ENCODE measurements at regions not wholly inside any gene's neighbourhood (a gene's known extent, or its start where the extent isn't known, plus 50 kb on each side); places are given as distances from the start of the nearest gene placed in this dataset.

GRCh38 chr5:54646356-54647101 is 129.0 kb downstream of the SNX18 start:
- no peaks in the 10 kb centered on the region for H3K36me3 Mint-ChIP-seq
- Histone ChIP-seq H3K4me3 (ENCODE audit: low read length in 2 of 2) (peak overlapping the region; percentile 31 to 50), H3K36me3 (ENCODE audit: insufficient read depth, low read length) (no peaks in the 10 kb centered on the region), H3K4me1 (ENCODE audit: insufficient read depth, low read length) (peaks cover 53% of the 10 kb centered on the region), H3K27me3 (ENCODE audit: insufficient read depth, low read length) (no peaks in the 10 kb centered on the region), H3K9me3 (ENCODE audit: control insufficient read depth in 1 of 2, low read length in 2 of 2) (no peaks in the 10 kb centered on the region), H3K27ac (ENCODE audit: low read depth, low read length) (peak overlapping the region; percentile 30)
- intact Hi-C loops (cut with micrococcal nuclease): loop anchor here (1.0 to 10.0 kb wide), 4 partner anchors 36 to 198 kb away; partner anchors contain the start of gene SNX18
- peaks cover 38 to 64% (median 53%) of the 10 kb centered on the region in 4 donors for H3K4me1 Mint-ChIP-seq
- ChIA-PET POLR2A (ENCODE audit: partially characterized antibody) (interaction anchor here (0.6 to 4.2 kb wide), 19 partner anchors 9 to 128 kb away, joined by 3 to 61 read pairs (median 6); partner anchors contain the start of gene SNX18), CTCF (ENCODE audit: partially characterized antibody) (interaction anchor here (0.7 to 3.6 kb wide), 7 partner anchors 9 to 198 kb away, joined by 3 to 22 read pairs (median 3); partner anchors contain the start of gene SNX18)
- peaks cover 0 to 3% (median 0%) of the 10 kb centered on the region in 8 donors for H3K9me3 Mint-ChIP-seq
- peak overlapping the region; percentile 87 to 95 (median 91) for H3K27ac Mint-ChIP-seq
- peak; percentile 60 to 69 (median 61) for DNase-seq
- no peaks in the 10 kb centered on the region for H3K27me3 Mint-ChIP-seq
- H3K4me3 Mint-ChIP-seq: peak overlapping the region; percentile 72 to 83 (median 76)

- peak overlapping the region; percentile 72 to 83 (median 76) for H3K4me3 Mint-ChIP-seq
- Histone ChIP-seq H3K27me3 (ENCODE audit: insufficient read depth, low read length) (no peaks in the 10 kb centered on the region), H3K27ac (ENCODE audit: low read depth, low read length) (peak overlapping the region; percentile 30), H3K4me1 (ENCODE audit: insufficient read depth, low read length) (peaks cover 53% of the 10 kb centered on the region), H3K4me3 (ENCODE audit: low read length in 2 of 2) (peak overlapping the region; percentile 31 to 50), H3K9me3 (ENCODE audit: control insufficient read depth in 1 of 2, low read length in 2 of 2) (no peaks in the 10 kb centered on the region), H3K36me3 (ENCODE audit: insufficient read depth, low read length) (no peaks in the 10 kb centered on the region)
- intact Hi-C loops (cut with micrococcal nuclease): loop anchor here (1.0 to 10.0 kb wide), 4 partner anchors 35 to 199 kb away; partner anchors contain the start of gene SNX18
- H3K4me1 Mint-ChIP-seq: peaks cover 38 to 64% (median 53%) of the 10 kb centered on the region in 4 donors
- ChIA-PET CTCF (ENCODE audit: partially characterized antibody) (interaction anchor here (0.7 to 3.6 kb wide), 8 partner anchors 8 to 199 kb away, joined by 3 to 22 read pairs (median 3); partner anchors contain the start of gene SNX18), POLR2A (ENCODE audit: partially characterized antibody) (interaction anchor here (1.1 to 4.2 kb wide), 17 partner anchors 8 to 128 kb away, joined by 3 to 61 read pairs (median 6); partner anchors contain the start of gene SNX18)
- H3K9me3 Mint-ChIP-seq: peaks cover 0 to 3% (median 0%) of the 10 kb centered on the region in 8 donors
- no peak for DNase-seq
- no peaks in the 10 kb centered on the region for H3K36me3 Mint-ChIP-seq
- peak overlapping the region; percentile 87 to 95 (median 91) for H3K27ac Mint-ChIP-seq
- no peaks in the 10 kb centered on the region for H3K27me3 Mint-ChIP-seq
These were observed 128.4 kb downstream of the SNX18 start for GRCh38 chr5:54645882-54646355.

DNA sequence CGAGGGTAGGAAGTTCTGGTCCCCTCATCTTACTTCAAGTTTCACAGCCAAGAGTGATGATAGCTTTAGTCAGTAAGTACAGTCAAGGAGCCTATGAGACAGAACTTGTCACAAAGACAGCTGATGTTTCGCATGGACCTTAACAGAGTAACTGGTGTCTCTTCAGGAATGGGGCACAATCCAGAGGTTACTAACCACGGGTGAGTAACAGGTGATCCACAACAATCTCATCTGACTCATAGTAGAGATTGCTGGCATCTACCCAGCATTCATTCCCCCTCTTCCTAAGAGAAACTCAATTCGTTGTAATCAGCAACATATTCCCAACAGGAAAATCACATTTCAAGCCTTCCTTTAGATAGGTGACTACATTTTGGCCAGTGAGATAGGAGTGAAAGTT is 126.7 kb downstream of the SNX18 start:
- ChIA-PET POLR2A (ENCODE audit: partially characterized antibody) (interaction anchor here (1.0 to 4.2 kb wide), 6 partner anchors 12 to 113 kb away, joined by 3 to 61 read pairs (median 9); no protein-coding TSS in a partner anchor), CTCF (ENCODE audit: partially characterized antibody) (interaction anchor here (3.3 to 3.6 kb wide), 2 partner anchors 127 to 201 kb away, joined by 21 to 22 read pairs; partner anchors contain the start of gene SNX18)
- Mint-ChIP-seq H3K4me3 (peak overlapping the region in 2 of 8 donors; percentile 10 to 50), H3K27ac (peak overlapping the region in 4 of 7 donors; percentile 10 to 47 (median 32)), H3K9me3 (peaks cover 0 to 3% (median 0%) of the 10 kb centered on the region in 8 donors), H3K27me3 (no peaks in the 10 kb centered on the region), H3K36me3 (no peaks in the 10 kb centered on the region), H3K4me1 (peaks cover 38 to 63% (median 52%) of the 10 kb centered on the region in 4 donors)
- Histone ChIP-seq H3K27me3 (ENCODE audit: insufficient read depth, low read length) (no peaks in the 10 kb centered on the region), H3K27ac (ENCODE audit: low read depth, low read length) (no peak overlapping the region), H3K36me3 (ENCODE audit: insufficient read depth, low read length) (no peaks in the 10 kb centered on the region), H3K9me3 (ENCODE audit: control insufficient read depth in 1 of 2, low read length in 2 of 2) (no peaks in the 10 kb centered on the region), H3K4me3 (ENCODE audit: low read length in 2 of 2) (no peak overlapping the region), H3K4me1 (ENCODE audit: insufficient read depth, low read length) (peaks cover 58% of the 10 kb centered on the region)
- intact Hi-C loops (cut with micrococcal nuclease): loop anchor here (10.0 kb wide), 1 partner anchor 201 kb away; no protein-coding TSS in a partner anchor
- no peak for DNase-seq

GRCh38 chr5:54643685-54644106 is 126.1 kb downstream of the SNX18 start:
- Mint-ChIP-seq H3K4me3 (peak overlapping the region in 1 of 8 donors; percentile 9), H3K4me1 (peaks cover 38 to 69% (median 53%) of the 10 kb centered on the region in 4 donors), H3K27ac (peak overlapping the region in 3 of 7 donors; percentile 24 to 81 (median 64)), H3K9me3 (peaks cover 0 to 3% (median 0%) of the 10 kb centered on the region in 8 donors), H3K36me3 (no peaks in the 10 kb centered on the region), H3K27me3 (no peaks in the 10 kb centered on the region)
- intact Hi-C loops (cut with micrococcal nuclease): loop anchor here (10.0 kb wide), 1 partner anchor 201 kb away; no protein-coding TSS in a partner anchor
- Histone ChIP-seq H3K4me3 (ENCODE audit: low read length in 2 of 2) (no peak overlapping the region), H3K9me3 (ENCODE audit: control insufficient read depth in 1 of 2, low read length in 2 of 2) (no peaks in the 10 kb centered on the region), H3K36me3 (ENCODE audit: insufficient read depth, low read length) (no peaks in the 10 kb centered on the region), H3K27me3 (ENCODE audit: insufficient read depth, low read length) (no peaks in the 10 kb centered on the region), H3K27ac (ENCODE audit: low read depth, low read length) (no peak overlapping the region), H3K4me1 (ENCODE audit: insufficient read depth, low read length) (peaks cover 63% of the 10 kb centered on the region)
- no peak for DNase-seq
- POLR2A ChIA-PET (ENCODE audit: partially characterized antibody): interaction anchor here (1.5 to 4.2 kb wide), 4 partner anchors 13 to 101 kb away, joined by 3 to 61 read pairs (median 13); no protein-coding TSS in a partner anchor
- CTCF ChIA-PET (ENCODE audit: partially characterized antibody): interaction anchor here (3.6 kb wide), 1 partner anchor 126 kb away, joined by 22 read pairs; the partner anchor contains the start of gene SNX18

- Histone ChIP-seq H3K27me3 (ENCODE audit: insufficient read depth, low read length) (no peaks in the 10 kb centered on the region), H3K27ac (ENCODE audit: low read depth, low read length) (no peak overlapping the region), H3K4me1 (ENCODE audit: insufficient read depth, low read length) (peaks cover 38% of the 10 kb centered on the region), H3K4me3 (ENCODE audit: low read length in 2 of 2) (no peak overlapping the region), H3K9me3 (ENCODE audit: control insufficient read depth in 1 of 2, low read length in 2 of 2) (no peaks in the 10 kb centered on the region), H3K36me3 (ENCODE audit: insufficient read depth, low read length) (no peaks in the 10 kb centered on the region)
- Mint-ChIP-seq H3K9me3 (peaks cover 0 to 3% (median 0%) of the 10 kb centered on the region in 8 donors), H3K4me3 (no peak overlapping the region), H3K4me1 (peaks cover 27 to 49% (median 38%) of the 10 kb centered on the region in 4 donors), H3K36me3 (no peaks in the 10 kb centered on the region), H3K27me3 (no peaks in the 10 kb centered on the region), H3K27ac (no peak overlapping the region)
- ChIA-PET CTCF (ENCODE audit: partially characterized antibody) (interaction anchor here (0.9 to 2.1 kb wide), 5 partner anchors 8 to 121 kb away, joined by 3 to 6 read pairs (median 3); no protein-coding TSS in a partner anchor), POLR2A (ENCODE audit: partially characterized antibody) (interaction anchor here (0.9 to 3.1 kb wide), 5 partner anchors 10 to 205 kb away, joined by 3 to 14 read pairs (median 6); partner anchors contain the start of gene SNX18)
- DNase-seq: no peak
- intact Hi-C loops (cut with micrococcal nuclease): loop anchor here (2.0 to 10.0 kb wide), 2 partner anchors 29 to 205 kb away; no protein-coding TSS in a partner anchor
These were observed 122.1 kb downstream of the SNX18 start for GRCh38 chr5:54639621-54640020.

GRCh38 chr5:54638106-54638505 is 120.5 kb downstream of the SNX18 start:
- no peaks in the 10 kb centered on the region for H3K27me3 ChIP-seq (ENCODE audit: insufficient read depth, low read length)
- no peak overlapping the region for H3K27ac ChIP-seq (ENCODE audit: low read depth, low read length)
- Mint-ChIP-seq H3K4me1 (peaks cover 15 to 35% (median 26%) of the 10 kb centered on the region in 4 donors), H3K27ac (peak overlapping the region; percentile 25 to 78 (median 58)), H3K9me3 (peaks cover 0 to 3% (median 0%) of the 10 kb centered on the region in 8 donors), H3K27me3 (no peaks in the 10 kb centered on the region), H3K36me3 (no peaks in the 10 kb centered on the region), H3K4me3 (peak overlapping the region in 7 of 8 donors; percentile 26 to 75 (median 55))
- POLR2A ChIA-PET (ENCODE audit: partially characterized antibody): interaction anchor here (0.8 to 3.1 kb wide), 13 partner anchors 8 to 207 kb away, joined by 3 to 21 read pairs (median 5); partner anchors contain the start of gene SNX18
- H3K36me3 ChIP-seq (ENCODE audit: insufficient read depth, low read length): no peaks in the 10 kb centered on the region
- CTCF ChIA-PET (ENCODE audit: partially characterized antibody): interaction anchor here (0.8 to 1.8 kb wide), 7 partner anchors 8 to 229 kb away, joined by 3 to 7 read pairs (median 3); partner anchors contain the start of gene SNX18
- no peak overlapping the region for H3K4me3 ChIP-seq (ENCODE audit: low read length in 2 of 2)
- DNase-seq: peak in 4 of 5 donors; percentile 52 to 62 (median 57)
- intact Hi-C loops (cut with micrococcal nuclease): loop anchor here (2.0 kb wide), 1 partner anchor 27 kb away; no protein-coding TSS in a partner anchor
- H3K9me3 ChIP-seq (ENCODE audit: control insufficient read depth in 1 of 2, low read length in 2 of 2): no peaks in the 10 kb centered on the region
- peaks cover 25% of the 10 kb centered on the region for H3K4me1 ChIP-seq (ENCODE audit: insufficient read depth, low read length)
